ENCODE measurements at regions not wholly inside any gene's neighbourhood (a gene's known extent, or its start where the extent isn't known, plus 50 kb on each side); places are given as distances from the start of the nearest gene placed in this dataset.
"Not testable (repeated sequence)": the region's sequence is repeated elsewhere in the genome, so short reads cannot be mapped to it uniquely, and the experiment has no call there.

- CTCF ChIA-PET, result no interaction called here
- FAIRE-seq, result no peak
- H3K4me1 ChIP-seq, result no peaks in the 10 kb centered on the region
- H3K4me2 ChIP-seq, result no peak overlapping the region
- WGBS (ENCODE audit: missing lambda C conversion rate), result 30% methylated on average over 3 of the region's 3 CpGs
- no peak overlapping the region for H3K4me3 ChIP-seq
- no peak for ATAC-seq
- no peak for DNase-seq (ENCODE audit: low read depth in 1 of 2, low spot score in 1 of 2)
- H3K9me3 ChIP-seq, result no peaks in the 10 kb centered on the region
- H3K27ac ChIP-seq, result no peak overlapping the region
- TF ChIP-seq JUN (IDR thresholded peaks at IDR 0.05), result no peak
- TF ChIP-seq GATA3 (IDR thresholded peaks at IDR 0.05; ENCODE audit: borderline replicate concordance), result no peak
- TF ChIP-seq RAD21 (conservative IDR thresholded peaks at IDR 0.05 in 1 of 2, IDR thresholded peaks at IDR 0.05 in 1 of 2), result no peak
- no peak for TF ChIP-seq EHF (CRISPR knock-in tag; IDR thresholded peaks at IDR 0.05)
- no peak for TF ChIP-seq CBX2 (IDR thresholded peaks at IDR 0.05; ENCODE audit: borderline replicate concordance, low read depth)
- no peak for TF ChIP-seq RCOR1 (IDR thresholded peaks at IDR 0.05; ENCODE audit: low read depth, low read length)
- no peak for TF ChIP-seq HDAC2 (IDR thresholded peaks at IDR 0.05)
- TF ChIP-seq PBX3 (IDR thresholded peaks at IDR 0.05), result no peak
- no peak for TF ChIP-seq BHLHE40 (IDR thresholded peaks at IDR 0.05; ENCODE audit: low read depth, low read length)
- POLR2A ChIA-PET, result no interaction called here
These were observed 163.3 kb upstream of the CDH7 start for GRCh38 chr18:65587491-65587890.

- CTCF ChIA-PET, result not testable (repeated sequence)
These were observed 168.7 kb upstream of the CDH7 start for GRCh38 chr18:65582094-65582493.

DNA sequence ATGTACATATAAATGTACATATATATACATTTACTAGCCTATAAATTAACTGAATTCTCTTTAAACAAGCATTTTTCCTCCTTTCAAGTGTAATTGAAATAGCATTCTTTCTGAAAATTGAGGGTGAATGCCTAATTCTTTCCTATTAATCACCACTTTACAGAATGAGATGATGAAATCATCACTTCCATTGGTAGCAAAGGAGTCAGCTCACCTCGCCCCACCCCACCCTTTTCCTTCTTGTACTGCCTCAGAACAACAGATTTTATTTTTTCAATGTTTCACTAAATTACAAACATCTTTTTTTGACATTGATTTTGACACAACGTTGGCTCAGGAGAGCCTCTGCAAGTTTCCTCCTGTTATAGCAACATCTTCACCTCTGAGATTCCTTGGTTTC is 181.9 kb upstream of the CDH7 start:
- DNase-seq (ENCODE audit: low read depth in 1 of 2, low spot score in 1 of 2), result no peak
- no peaks in the 10 kb centered on the region for H3K4me1 ChIP-seq
- FAIRE-seq, result no peak
- 8% methylated on average over 2 of the region's 2 CpGs for WGBS (ENCODE audit: missing lambda C conversion rate)
- no peak overlapping the region for H3K4me3 ChIP-seq
- no peaks in the 10 kb centered on the region for H3K9me3 ChIP-seq
- H3K27ac ChIP-seq, result no peak overlapping the region
- ATAC-seq, result no peak
- ChIA-PET POLR2A (no interaction called here), CTCF (no interaction called here)
- no peak for TF ChIP-seq PBX3 (IDR thresholded peaks at IDR 0.05)
- no peak for TF ChIP-seq RFX5 (IDR thresholded peaks at IDR 0.05)
- TF ChIP-seq EP300 (IDR thresholded peaks at IDR 0.05), result no peak
- TF ChIP-seq KDM5A (IDR thresholded peaks at IDR 0.05), result no peak
- no peak for TF ChIP-seq JUNB (IDR thresholded peaks at IDR 0.05)
- TF ChIP-seq RARB (CRISPR knock-in tag; IDR thresholded peaks at IDR 0.05), result no peak
- TF ChIP-seq ZFP36 (IDR thresholded peaks at IDR 0.05; ENCODE audit: borderline replicate concordance, partially characterized antibody), result no peak
- no peak for TF ChIP-seq EHF (CRISPR knock-in tag; IDR thresholded peaks at IDR 0.05)
- no peak for TF ChIP-seq MAX (IDR thresholded peaks at IDR 0.05)
- no peak overlapping the region for H3K4me2 ChIP-seq

More at GRCh38 chr18:65582094-65582493, 168.7 kb upstream of the CDH7 start:
- H3K9me3 ChIP-seq; H3K27ac ChIP-seq; H3K4me1 ChIP-seq; H3K4me3 ChIP-seq; ATAC-seq; POLR2A ChIA-PET; H3K4me2 ChIP-seq; DNase-seq (ENCODE audit: low read depth in 1 of 2, low spot score in 1 of 2): not testable (repeated sequence)
- no CpG with 5 or more reads among the region's 2 CpGs for WGBS (ENCODE audit: missing lambda C conversion rate)
- peak; percentile 61 for FAIRE-seq

GRCh38 chr18:65567372-65567771 is 183.4 kb upstream of the CDH7 start:
- no peak for FAIRE-seq
- 14% methylated on average over 3 of the region's 3 CpGs for WGBS (ENCODE audit: missing lambda C conversion rate)
- TF ChIP-seq HOXA7 (CRISPR knock-in tag; IDR thresholded peaks at IDR 0.05) (no peak), TP53 (CRISPR knock-in tag; IDR thresholded peaks at IDR 0.05) (no peak), POLR2A (IDR thresholded peaks at IDR 0.05; ENCODE audit: low read length) (no peak), CBX2 (IDR thresholded peaks at IDR 0.05; ENCODE audit: borderline replicate concordance, low read depth) (no peak), SMC3 (IDR thresholded peaks at IDR 0.05) (no peak), E2F6 (IDR thresholded peaks at IDR 0.05; ENCODE audit: borderline replicate concordance, low read depth) (no peak), JUNB (IDR thresholded peaks at IDR 0.05) (no peak), BHLHE40 (IDR thresholded peaks at IDR 0.05; ENCODE audit: low read depth, low read length) (no peak), ZC3H11A (IDR thresholded peaks at IDR 0.05) (no peak), RCOR1 (IDR thresholded peaks at IDR 0.05; ENCODE audit: low read depth, low read length) (no peak), CBX8 (IDR thresholded peaks at IDR 0.05) (no peak), FOSB (CRISPR knock-in tag; IDR thresholded peaks at IDR 0.05) (no peak), GATA3 (IDR thresholded peaks at IDR 0.05; ENCODE audit: borderline replicate concordance) (no peak), KDM5A (IDR thresholded peaks at IDR 0.05) (no peak)
- TF ChIP-seq, protein P1, sequence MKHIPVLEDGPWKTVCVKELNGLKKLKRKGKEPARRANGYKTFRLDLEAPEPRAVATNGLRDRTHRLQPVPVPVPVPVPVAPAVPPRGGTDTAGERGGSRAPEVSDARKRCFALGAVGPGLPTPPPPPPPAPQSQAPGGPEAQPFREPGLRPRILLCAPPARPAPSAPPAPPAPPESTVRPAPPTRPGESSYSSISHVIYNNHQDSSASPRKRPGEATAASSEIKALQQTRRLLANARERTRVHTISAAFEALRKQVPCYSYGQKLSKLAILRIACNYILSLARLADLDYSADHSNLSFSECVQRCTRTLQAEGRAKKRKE (CRISPR knock-in tag; IDR thresholded peaks at IDR 0.05; ENCODE audit: low read depth), result no peak
- TF ChIP-seq, protein P2, sequence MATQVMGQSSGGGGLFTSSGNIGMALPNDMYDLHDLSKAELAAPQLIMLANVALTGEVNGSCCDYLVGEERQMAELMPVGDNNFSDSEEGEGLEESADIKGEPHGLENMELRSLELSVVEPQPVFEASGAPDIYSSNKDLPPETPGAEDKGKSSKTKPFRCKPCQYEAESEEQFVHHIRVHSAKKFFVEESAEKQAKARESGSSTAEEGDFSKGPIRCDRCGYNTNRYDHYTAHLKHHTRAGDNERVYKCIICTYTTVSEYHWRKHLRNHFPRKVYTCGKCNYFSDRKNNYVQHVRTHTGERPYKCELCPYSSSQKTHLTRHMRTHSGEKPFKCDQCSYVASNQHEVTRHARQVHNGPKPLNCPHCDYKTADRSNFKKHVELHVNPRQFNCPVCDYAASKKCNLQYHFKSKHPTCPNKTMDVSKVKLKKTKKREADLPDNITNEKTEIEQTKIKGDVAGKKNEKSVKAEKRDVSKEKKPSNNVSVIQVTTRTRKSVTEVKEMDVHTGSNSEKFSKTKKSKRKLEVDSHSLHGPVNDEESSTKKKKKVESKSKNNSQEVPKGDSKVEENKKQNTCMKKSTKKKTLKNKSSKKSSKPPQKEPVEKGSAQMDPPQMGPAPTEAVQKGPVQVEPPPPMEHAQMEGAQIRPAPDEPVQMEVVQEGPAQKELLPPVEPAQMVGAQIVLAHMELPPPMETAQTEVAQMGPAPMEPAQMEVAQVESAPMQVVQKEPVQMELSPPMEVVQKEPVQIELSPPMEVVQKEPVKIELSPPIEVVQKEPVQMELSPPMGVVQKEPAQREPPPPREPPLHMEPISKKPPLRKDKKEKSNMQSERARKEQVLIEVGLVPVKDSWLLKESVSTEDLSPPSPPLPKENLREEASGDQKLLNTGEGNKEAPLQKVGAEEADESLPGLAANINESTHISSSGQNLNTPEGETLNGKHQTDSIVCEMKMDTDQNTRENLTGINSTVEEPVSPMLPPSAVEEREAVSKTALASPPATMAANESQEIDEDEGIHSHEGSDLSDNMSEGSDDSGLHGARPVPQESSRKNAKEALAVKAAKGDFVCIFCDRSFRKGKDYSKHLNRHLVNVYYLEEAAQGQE (IDR thresholded peaks at IDR 0.05), result no peak

More at GRCh38 chr18:65567372-65567771, 183.4 kb upstream of the CDH7 start:
- DNase-seq (ENCODE audit: low read depth in 1 of 2, low spot score in 1 of 2) (peak in 1 of 2 experiments; percentile 17), ATAC-seq (no peak)
- Histone ChIP-seq H3K27ac (no peak overlapping the region), H3K4me2 (no peak overlapping the region), H3K9me3 (no peaks in the 10 kb centered on the region), H3K4me3 (no peak overlapping the region), H3K4me1 (no peaks in the 10 kb centered on the region)
- CTCF ChIA-PET, result no interaction called here
- POLR2A ChIA-PET, result no interaction called here
